HG03097 (cell line): ENCODE measurements at regions not wholly inside any gene's neighbourhood (a gene's known extent, or its start where the extent isn't known, plus 50 kb on each side); places are given as distances from the start of the nearest gene placed in this dataset.
A peak's percentile ranks its signal among the peaks of the same experiment; 100 is the strongest.
"Not testable (repeated sequence)": the region's sequence is repeated elsewhere in the genome, so short reads cannot be mapped to it uniquely, and the experiment has no call there.

ENCODE experiments used
- ATAC-seq: cut with Tn5 transposase; IDR thresholded peaks from one replicate; pipeline ENCODE4 v1.9.1; 2021; ENCODE audit not compliant: unreplicated experiment, low FRiP score

DNA sequence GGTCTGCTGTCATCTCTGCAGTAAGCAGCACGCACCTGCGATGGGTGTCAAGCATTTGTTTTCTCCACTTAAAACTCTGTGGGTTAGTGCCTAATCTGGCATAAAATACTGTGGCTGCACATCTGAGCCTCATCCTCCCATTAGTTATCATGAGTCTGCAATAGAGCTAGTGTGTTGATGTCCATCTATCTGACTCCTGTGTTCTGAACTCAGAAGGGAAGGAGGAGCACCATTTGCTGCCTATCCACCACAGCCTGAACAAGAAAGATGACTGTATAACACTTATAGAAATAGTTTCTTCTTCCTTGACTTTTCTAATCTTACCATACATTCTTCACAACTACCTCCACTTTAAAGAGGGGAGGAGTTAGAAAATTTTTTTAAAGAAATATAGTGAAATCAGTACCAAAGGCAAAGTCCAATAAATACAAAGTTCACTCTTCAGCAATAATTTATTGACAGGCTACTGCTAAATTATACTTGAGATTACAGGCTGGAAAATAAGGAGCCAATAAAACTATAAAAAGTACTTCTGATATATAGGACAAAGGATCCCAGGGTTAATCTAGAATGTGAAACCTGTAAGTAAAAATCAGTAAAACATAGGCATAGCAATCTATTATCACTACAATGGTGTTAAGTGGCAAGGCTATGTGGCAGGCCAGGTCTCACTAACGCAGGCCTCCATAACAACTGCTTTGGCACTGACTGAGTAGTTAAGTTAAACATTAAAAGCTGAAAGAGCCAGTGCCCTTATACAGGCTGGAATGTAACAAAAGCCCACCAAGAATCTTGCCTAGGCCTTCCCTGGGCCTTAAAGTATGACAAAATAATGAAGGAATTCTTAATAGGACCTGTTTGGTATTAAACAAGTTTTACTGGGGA lies 70.2 kb downstream of the LGALS9C start:
- ATAC-seq = not testable (repeated sequence)

DNA sequence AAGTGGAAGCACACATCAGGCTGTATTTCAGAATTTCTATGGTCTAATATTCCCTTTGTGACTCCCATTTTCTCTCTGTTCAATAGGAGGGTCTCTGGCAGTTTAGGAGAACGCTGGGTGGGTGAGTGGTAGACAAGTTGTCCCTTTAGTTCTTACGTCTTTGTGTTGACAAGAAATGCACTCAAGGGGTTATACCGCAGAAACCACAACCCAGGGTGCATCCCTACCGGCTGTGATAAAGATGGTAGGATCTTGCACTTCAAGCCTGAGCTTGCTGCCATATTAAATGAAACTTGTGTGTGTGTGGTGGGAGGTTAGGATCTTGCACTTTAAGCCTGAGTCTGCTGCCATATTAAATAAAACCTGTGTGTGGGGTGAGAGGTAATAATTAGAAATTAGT lies 80.5 kb downstream of the LGALS9C start:
- ATAC-seq = not testable (repeated sequence)

DNA sequence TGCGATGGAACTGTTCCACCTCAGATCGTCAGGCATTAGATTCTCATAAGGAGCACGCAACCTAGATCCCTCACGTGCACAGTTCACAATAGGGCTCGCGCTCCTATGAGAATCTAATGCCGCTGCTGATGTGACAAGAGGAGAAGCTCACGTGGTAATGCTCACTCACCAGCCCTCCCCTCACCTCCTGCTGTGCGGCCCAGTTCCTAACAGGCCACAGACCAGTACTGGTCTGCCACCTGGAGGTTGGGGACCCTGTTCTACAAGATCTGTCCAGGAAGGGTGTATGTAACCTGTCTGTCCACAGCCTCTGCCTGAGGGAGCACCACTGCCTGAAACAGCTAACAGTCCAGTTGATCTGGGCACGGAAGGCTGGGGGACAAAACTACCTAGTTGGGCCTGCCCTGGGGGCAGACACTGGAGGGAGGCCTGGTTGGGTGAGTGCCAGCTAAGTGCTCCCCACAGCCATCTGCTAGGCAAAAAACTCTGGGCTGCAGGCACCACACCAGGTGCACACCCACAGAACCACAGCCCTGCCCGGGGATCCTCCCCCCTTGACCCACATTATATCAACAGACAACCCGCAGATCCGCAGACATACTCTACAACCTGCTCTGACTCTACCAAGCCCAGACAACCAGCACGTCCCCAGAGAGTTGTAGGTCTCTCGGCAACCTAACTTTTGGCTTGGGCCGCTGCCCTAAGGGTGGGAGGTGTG lies 80.7 kb downstream of the TBC1D28 start:
- peak; percentile 54 for ATAC-seq

DNA sequence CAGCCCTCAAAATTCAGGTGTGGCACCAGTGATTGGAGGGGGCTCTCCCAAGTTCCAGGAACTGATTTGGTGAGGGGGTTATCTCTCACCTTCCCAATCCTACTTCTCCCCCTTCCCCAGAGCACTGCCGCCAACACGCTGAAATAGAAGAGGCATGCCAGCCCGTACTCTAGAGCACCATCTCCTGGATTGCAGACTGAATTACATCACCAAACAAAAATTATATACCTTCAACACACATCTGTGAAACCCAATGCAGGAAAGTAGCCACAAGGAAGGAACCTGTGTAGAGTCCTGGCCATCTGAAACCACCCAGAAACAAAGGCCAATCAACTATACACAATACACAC lies 80.1 kb downstream of the TBC1D28 start:
- not testable (repeated sequence) for ATAC-seq

GRCh38 chr17:18568108-18568995 lies 75.8 kb downstream of the TBC1D28 start:
- ATAC-seq = not testable (repeated sequence)

DNA sequence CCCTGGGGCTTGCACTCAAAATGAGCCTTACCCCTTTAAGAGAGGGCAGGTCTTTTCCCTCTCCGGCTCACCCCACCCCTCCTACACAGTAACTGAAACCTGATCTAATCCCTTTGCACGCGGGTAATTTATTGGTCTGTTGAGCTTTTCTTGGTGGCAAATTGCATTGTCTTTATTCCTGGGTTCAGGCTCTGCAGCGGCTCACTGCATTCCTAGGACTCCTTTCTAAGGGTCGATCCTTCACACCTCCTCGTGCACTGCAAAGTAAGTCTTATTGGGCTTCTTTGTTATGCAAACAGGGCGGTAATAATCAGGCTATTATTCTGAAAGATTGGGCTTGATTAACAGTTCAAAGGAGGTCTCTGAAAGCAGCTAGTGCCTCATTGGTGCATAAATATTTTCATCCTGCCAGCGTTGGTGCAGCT lies 74.7 kb downstream of the TBC1D28 start:
- ATAC-seq = not testable (repeated sequence)

DNA sequence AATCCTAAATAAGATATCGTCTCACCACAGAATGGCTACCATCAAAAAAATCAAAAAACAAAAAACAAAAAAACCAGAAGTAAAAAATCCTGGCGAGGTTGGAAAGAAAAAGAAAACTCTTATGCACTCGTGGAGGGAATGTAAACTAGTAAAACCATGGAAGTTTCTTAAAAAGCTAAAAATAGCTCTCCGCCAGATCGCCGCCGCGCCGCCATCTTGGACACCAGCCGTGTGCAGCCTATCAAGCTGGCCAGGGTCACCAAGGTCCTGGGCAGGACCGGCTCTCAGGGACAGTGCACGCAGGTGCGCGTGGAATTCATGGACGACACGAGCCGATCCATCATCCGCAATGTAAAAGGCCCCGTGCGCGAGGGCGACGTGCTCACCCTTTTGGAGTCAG lies 71.7 kb downstream of the TBC1D28 start:
- ATAC-seq = not testable (repeated sequence)

DNA sequence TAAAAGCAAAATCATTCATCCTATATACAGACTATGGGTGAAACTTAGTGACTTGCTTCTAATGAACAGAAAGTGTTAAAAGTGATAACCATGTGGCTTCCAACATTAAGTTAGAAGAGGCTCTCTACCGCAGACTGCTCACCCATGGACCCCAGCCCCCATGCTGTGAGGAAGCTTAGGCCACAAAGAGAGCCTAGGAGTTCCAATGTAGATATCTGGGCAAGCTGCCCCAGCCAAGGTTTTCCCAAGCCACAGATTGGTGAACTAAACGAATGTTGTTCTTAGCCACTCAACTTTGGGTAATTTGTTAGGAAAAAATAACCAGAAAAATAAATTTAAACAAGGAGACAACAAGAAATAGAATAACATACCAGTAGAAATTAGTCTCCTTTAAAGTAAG lies 70.1 kb downstream of the TBC1D28 start:
- not testable (repeated sequence) for ATAC-seq
